ENCODE measurements at regions not wholly inside any gene's neighbourhood (a gene's known extent, or its start where the extent isn't known, plus 50 kb on each side); places are given as distances from the start of the nearest gene placed in this dataset.
A peak's percentile ranks its signal among the peaks of the same experiment; 100 is the strongest.

GRCh38 chr2:38509947-38510326 lies 92.8 kb downstream of the HNRNPLL start:
- no peak for DNase-seq

GRCh38 chr2:38509314-38509946 lies 93.3 kb downstream of the HNRNPLL start:
- DNase-seq = no peak

- peak; percentile 80 for DNase-seq
These were observed 94.3 kb downstream of the HNRNPLL start for GRCh38 chr2:38508311-38509039.

- no peak for DNase-seq
These were observed 95.0 kb downstream of the HNRNPLL start for GRCh38 chr2:38507712-38508111.

GRCh38 chr2:38505779-38506178 lies 96.9 kb downstream of the HNRNPLL start:
- DNase-seq = no peak

GRCh38 chr2:38504169-38504568 lies 98.6 kb downstream of the HNRNPLL start:
- DNase-seq = no peak

GRCh38 chr2:38502107-38502506 lies 100.6 kb downstream of the HNRNPLL start:
- no peak for DNase-seq

GRCh38 chr2:38500283-38500634 lies 102.5 kb downstream of the HNRNPLL start:
- DNase-seq = no peak

- no peak for DNase-seq
These were observed 103.0 kb downstream of the HNRNPLL start for GRCh38 chr2:38499548-38500282.

GRCh38 chr2:38498045-38498481 lies 104.7 kb downstream of the HNRNPLL start:
- no peak for DNase-seq

GRCh38 chr2:38497670-38498037 lies 105.1 kb downstream of the HNRNPLL start:
- no peak for DNase-seq

GRCh38 chr2:38496927-38497669 lies 105.6 kb downstream of the HNRNPLL start:
- DNase-seq = no peak

GRCh38 chr2:38495880-38496279 lies 106.8 kb downstream of the HNRNPLL start:
- no peak for DNase-seq

GRCh38 chr2:38494394-38494793 lies 108.3 kb downstream of the HNRNPLL start:
- DNase-seq = no peak

GRCh38 chr2:38492042-38492615 lies 110.6 kb downstream of the HNRNPLL start:
- no peak for DNase-seq

- DNase-seq = no peak
These were observed 111.3 kb downstream of the HNRNPLL start for GRCh38 chr2:38491436-38491835.

- DNase-seq = no peak
These were observed 112.8 kb upstream of the ATL2 start for GRCh38 chr2:38489846-38490245.

GRCh38 chr2:38487852-38488251 lies 110.8 kb upstream of the ATL2 start:
- DNase-seq = no peak

- no peak for DNase-seq
These were observed 109.3 kb upstream of the ATL2 start for GRCh38 chr2:38486213-38487026.

GRCh38 chr2:38485734-38486133 lies 108.7 kb upstream of the ATL2 start:
- no peak for DNase-seq

GRCh38 chr2:38484957-38485356 lies 107.9 kb upstream of the ATL2 start:
- DNase-seq = no peak

Data from activated CD4-positive, alpha-beta T cell treated with anti-CD3 and anti-CD28 coated beads, Interleukin-2, amount 50 U/mL, for 1 hour (primary cell).